ENCODE measurements at regions not wholly inside any gene's neighbourhood (a gene's known extent, or its start where the extent isn't known, plus 50 kb on each side); places are given as distances from the start of the nearest gene placed in this dataset.

GRCh38 chr16:86436466-86437185, 73.7 kb upstream of the FOXF1 start:
- intact Hi-C loops (cut with DNase I): no loop called here

DNA sequence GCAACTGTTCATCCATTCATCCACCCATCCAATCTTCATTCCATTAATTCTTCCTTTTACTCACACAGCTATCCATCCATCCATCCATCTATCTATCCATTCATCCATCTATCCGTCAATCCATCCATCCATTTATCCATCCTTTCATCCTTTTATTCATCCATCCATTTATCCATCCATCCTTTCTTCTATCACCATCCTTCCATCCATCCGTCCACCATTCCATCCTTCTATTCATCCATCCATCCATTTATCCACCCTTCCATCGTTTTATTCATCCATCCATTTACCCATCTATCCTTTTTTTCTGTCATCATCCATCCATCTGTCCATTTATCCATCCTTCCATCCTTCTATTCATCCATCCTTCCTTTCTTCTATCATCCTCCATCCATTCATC, 73.0 kb upstream of the FOXF1 start:
- FAIRE-seq: no peak
- H3K4me3 ChIP-seq: no peak overlapping the region
- ATAC-seq: no peak
- no peak overlapping the region for H3K27ac ChIP-seq
- DNase-seq: no peak
- intact Hi-C loops (cut with DNase I): no loop called here
- H3K4me1 ChIP-seq: no peaks in the 10 kb centered on the region
- H3K27me3 ChIP-seq: no peaks in the 10 kb centered on the region
- 40 to 65% methylated on average over 3 of the region's 3 CpGs for WGBS, 2 donors
- TF ChIP-seq CTCF (IDR thresholded peaks at IDR 0.05): no peak
- H3K36me3 ChIP-seq: no peaks in the 10 kb centered on the region
- no peaks in the 10 kb centered on the region for H3K9me3 ChIP-seq

More at GRCh38 chr16:86436466-86437185, 73.7 kb upstream of the FOXF1 start:
- no peak for DNase-seq
- Histone ChIP-seq H3K4me1 (no peaks in the 10 kb centered on the region), H3K9me3 (no peaks in the 10 kb centered on the region), H3K27me3 (no peaks in the 10 kb centered on the region), H3K27ac (no peak overlapping the region), H3K4me3 (no peak overlapping the region), H3K36me3 (no peaks in the 10 kb centered on the region)
- no peak for FAIRE-seq
- no peak for TF ChIP-seq CTCF (IDR thresholded peaks at IDR 0.05)
- no peak for ATAC-seq
- 42 to 56% methylated on average over 7 of the region's 7 CpGs for WGBS, 2 donors

DNA sequence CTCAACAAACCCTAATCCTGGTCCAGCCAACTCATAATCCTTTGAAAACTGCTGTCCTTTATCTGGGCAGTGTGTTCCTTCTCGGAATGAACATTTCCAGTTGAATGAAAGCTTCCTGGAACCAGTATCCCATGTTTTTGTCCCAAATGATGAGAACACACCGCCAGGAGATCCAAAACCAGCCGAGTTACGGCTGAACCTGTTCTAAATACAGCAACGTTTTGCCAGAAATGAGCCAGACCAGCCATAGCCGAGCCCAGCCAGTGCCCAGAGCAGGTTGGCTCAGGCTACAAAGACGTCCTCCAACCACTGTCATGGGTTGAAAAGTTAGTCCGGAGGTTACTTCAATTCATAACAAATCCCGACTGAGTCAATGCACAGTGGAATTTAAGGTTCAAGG, 67.6 kb upstream of the FOXF1 start:
- H3K4me3 ChIP-seq: no peak overlapping the region
- FAIRE-seq: no peak
- no peaks in the 10 kb centered on the region for H3K36me3 ChIP-seq
- H3K4me1 ChIP-seq: no peaks in the 10 kb centered on the region
- H3K27me3 ChIP-seq: no peaks in the 10 kb centered on the region
- no peak for ATAC-seq
- 42 to 48% methylated on average over 9 of the region's 9 CpGs for WGBS, 2 donors
- intact Hi-C loops (cut with DNase I): no loop called here
- H3K9me3 ChIP-seq: no peaks in the 10 kb centered on the region
- TF ChIP-seq CTCF (IDR thresholded peaks at IDR 0.05): no peak
- H3K27ac ChIP-seq: no peak overlapping the region
- no peak for DNase-seq

GRCh38 chr16:86443508-86444147, 66.7 kb upstream of the FOXF1 start:
- no peak for DNase-seq
- H3K36me3 ChIP-seq: no peaks in the 10 kb centered on the region
- 63 to 78% methylated on average over 21 of the region's 21 CpGs for WGBS, 2 donors
- H3K9me3 ChIP-seq: no peaks in the 10 kb centered on the region
- no peak for ATAC-seq
- TF ChIP-seq CTCF (IDR thresholded peaks at IDR 0.05): no peak
- FAIRE-seq: no peak
- H3K4me3 ChIP-seq: no peak overlapping the region
- no peaks in the 10 kb centered on the region for H3K4me1 ChIP-seq
- intact Hi-C loops (cut with DNase I): no loop called here
- no peaks in the 10 kb centered on the region for H3K27me3 ChIP-seq
- H3K27ac ChIP-seq: no peak overlapping the region

DNA sequence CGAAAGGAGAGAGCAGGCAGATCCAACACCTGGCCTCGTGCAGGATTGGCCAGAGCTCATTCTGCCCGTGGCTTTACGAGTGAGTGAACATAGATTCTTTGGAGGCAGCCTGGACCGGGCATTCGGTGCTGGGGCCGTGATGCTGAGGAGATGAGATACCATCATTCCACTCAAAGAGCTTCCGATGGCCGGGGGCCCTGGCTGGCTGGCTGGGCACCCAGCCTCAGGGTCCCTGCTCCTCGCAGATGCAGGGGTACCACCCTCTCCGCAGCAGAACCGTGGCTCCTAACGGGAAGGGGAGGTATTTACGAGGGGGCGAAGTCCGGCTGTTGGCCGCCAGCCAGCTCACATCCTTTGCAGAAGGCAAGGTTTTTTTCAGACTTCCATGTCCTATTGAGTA, 66.1 kb upstream of the FOXF1 start:
- Histone ChIP-seq H3K9me3 (no peaks in the 10 kb centered on the region), H3K27ac (no peak overlapping the region), H3K4me3 (no peak overlapping the region), H3K36me3 (no peaks in the 10 kb centered on the region), H3K27me3 (no peaks in the 10 kb centered on the region), H3K4me1 (no peaks in the 10 kb centered on the region)
- ATAC-seq: no peak
- intact Hi-C loops (cut with DNase I): no loop called here
- 12 to 22% methylated on average over 17 of the region's 17 CpGs for WGBS, 2 donors
- no peak for DNase-seq
- TF ChIP-seq CTCF (IDR thresholded peaks at IDR 0.05): no peak
- FAIRE-seq: no peak

Measured in pancreas (tissue), 10 donors.